ENCODE measurements at regions not wholly inside any gene's neighbourhood (a gene's known extent, or its start where the extent isn't known, plus 50 kb on each side); places are given as distances from the start of the nearest gene placed in this dataset.

DNA sequence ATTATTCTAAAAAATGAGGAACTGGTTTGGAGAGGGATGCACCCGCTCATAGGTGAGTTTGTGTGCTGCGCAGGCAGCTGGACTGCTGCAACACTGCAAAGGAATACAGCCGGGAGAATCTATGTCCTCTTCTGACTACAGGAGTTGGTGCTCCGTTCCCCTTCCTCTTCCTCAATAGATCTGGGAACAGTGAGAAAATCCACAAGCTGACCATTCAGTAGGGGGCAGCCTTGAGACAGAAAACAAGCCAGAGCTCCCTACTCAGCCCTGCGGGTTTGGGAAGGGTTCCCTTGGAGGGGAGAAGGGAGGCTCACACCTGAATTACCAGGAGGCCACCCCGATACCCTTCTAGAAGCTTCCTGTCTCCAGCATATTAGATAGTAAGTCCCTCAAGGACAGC lies 87.3 kb upstream of the FOXI2 start:
- no peak for TF ChIP-seq EGR1 (IDR thresholded peaks at IDR 0.05; ENCODE audit: low read depth)
- TF ChIP-seq, protein P1, sequence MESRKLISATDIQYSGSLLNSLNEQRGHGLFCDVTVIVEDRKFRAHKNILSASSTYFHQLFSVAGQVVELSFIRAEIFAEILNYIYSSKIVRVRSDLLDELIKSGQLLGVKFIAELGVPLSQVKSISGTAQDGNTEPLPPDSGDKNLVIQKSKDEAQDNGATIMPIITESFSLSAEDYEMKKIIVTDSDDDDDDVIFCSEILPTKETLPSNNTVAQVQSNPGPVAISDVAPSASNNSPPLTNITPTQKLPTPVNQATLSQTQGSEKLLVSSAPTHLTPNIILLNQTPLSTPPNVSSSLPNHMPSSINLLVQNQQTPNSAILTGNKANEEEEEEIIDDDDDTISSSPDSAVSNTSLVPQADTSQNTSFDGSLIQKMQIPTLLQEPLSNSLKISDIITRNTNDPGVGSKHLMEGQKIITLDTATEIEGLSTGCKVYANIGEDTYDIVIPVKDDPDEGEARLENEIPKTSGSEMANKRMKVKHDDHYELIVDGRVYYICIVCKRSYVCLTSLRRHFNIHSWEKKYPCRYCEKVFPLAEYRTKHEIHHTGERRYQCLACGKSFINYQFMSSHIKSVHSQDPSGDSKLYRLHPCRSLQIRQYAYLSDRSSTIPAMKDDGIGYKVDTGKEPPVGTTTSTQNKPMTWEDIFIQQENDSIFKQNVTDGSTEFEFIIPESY (IDR thresholded peaks at IDR 0.05; ENCODE audit: extremely low read depth, insufficient replicate concordance, low read length): no peak
- TF ChIP-seq, protein P2, sequence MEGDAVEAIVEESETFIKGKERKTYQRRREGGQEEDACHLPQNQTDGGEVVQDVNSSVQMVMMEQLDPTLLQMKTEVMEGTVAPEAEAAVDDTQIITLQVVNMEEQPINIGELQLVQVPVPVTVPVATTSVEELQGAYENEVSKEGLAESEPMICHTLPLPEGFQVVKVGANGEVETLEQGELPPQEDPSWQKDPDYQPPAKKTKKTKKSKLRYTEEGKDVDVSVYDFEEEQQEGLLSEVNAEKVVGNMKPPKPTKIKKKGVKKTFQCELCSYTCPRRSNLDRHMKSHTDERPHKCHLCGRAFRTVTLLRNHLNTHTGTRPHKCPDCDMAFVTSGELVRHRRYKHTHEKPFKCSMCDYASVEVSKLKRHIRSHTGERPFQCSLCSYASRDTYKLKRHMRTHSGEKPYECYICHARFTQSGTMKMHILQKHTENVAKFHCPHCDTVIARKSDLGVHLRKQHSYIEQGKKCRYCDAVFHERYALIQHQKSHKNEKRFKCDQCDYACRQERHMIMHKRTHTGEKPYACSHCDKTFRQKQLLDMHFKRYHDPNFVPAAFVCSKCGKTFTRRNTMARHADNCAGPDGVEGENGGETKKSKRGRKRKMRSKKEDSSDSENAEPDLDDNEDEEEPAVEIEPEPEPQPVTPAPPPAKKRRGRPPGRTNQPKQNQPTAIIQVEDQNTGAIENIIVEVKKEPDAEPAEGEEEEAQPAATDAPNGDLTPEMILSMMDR (IDR thresholded peaks at IDR 0.05 in 2 of 3, conservative IDR thresholded peaks at IDR 0.05 in 1 of 3; ENCODE audit: borderline replicate concordance in 1 of 3, insufficient read depth in 1 of 3, low read depth in 2 of 3, low read length in 2 of 3): peak; percentile 42 to 70 (median 63); a peak in 5 of 6 replicates
- TF ChIP-seq ZFX (IDR thresholded peaks at IDR 0.05): no peak
